ENCODE measurements at regions not wholly inside any gene's neighbourhood (a gene's known extent, or its start where the extent isn't known, plus 50 kb on each side); places are given as distances from the start of the nearest gene placed in this dataset.
A peak's percentile ranks its signal among the peaks of the same experiment; 100 is the strongest.

- Mint-ChIP-seq H3K4me3 (no peak overlapping the region), H3K36me3 (ENCODE audit: insufficient read depth) (no peaks in the 10 kb centered on the region), H3K9me3 (no peaks in the 10 kb centered on the region), H3K4me1 (ENCODE audit: low read depth) (no peaks in the 10 kb centered on the region), H3K27me3 (ENCODE audit: low read depth) (peaks cover 5% of the 10 kb centered on the region)
- DNase-seq (no peak), ATAC-seq (peak; percentile 54 to 56)
Measured at GRCh38 chr11:87421422-87421821, 383.7 kb downstream of the TMEM135 start.

DNA sequence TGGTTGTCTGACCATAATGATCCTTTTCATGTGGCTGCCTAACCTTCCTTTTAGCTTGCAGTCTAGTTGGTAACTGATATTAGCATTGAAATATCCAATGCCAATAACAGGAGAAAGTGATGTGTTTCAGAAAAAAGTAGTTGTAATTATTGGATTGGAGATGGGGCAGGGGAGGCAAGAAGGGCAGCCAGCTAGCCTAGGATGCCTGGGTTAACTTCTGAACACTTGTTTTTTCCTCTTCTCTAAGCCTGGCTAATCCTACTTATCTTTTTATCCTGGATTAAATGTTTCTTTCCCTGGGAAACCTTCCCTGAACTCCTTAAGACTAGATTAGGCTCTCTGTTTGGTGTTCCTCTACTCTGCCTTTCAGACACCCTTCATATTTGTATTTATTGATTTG lies 380.2 kb downstream of the TMEM135 start:
- H3K36me3 Mint-ChIP-seq (ENCODE audit: insufficient read depth) = no peaks in the 10 kb centered on the region
- no peaks in the 10 kb centered on the region for H3K27me3 Mint-ChIP-seq (ENCODE audit: low read depth)
- no peaks in the 10 kb centered on the region for H3K4me1 Mint-ChIP-seq (ENCODE audit: low read depth)
- no peak for DNase-seq
- no peaks in the 10 kb centered on the region for H3K9me3 Mint-ChIP-seq
- H3K4me3 Mint-ChIP-seq = no peak overlapping the region
- no peak for ATAC-seq

DNA sequence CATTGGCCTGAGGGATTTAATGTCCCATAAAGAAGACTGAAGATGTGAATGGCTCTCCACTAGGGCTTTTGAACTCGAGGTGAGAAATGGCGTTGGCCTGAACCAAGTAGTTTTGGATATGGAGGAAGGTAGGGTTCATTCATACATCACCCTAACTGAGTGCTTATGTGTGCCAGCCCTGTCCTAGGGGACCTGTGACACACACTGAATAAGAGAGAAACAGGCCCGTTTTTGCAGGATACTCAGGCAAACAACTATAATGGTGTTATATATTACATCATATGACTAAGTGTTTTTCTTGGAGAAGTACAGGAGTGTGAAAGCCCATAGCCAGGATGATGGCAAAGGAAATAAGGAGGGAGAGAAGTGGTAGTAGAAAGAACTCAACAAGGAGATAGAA lies 368.1 kb downstream of the TMEM135 start:
- Mint-ChIP-seq H3K27me3 (ENCODE audit: low read depth) (peaks cover 2% of the 10 kb centered on the region), H3K4me1 (ENCODE audit: low read depth) (no peaks in the 10 kb centered on the region), H3K4me3 (no peak overlapping the region), H3K36me3 (ENCODE audit: insufficient read depth) (no peaks in the 10 kb centered on the region), H3K9me3 (peaks cover 3% of the 10 kb centered on the region)
- DNase-seq = no peak
- no peak for ATAC-seq

GRCh38 chr11:87405356-87405755 lies 367.6 kb downstream of the TMEM135 start:
- no peak for ATAC-seq
- Mint-ChIP-seq H3K4me3 (no peak overlapping the region), H3K4me1 (ENCODE audit: low read depth) (no peaks in the 10 kb centered on the region), H3K27me3 (ENCODE audit: low read depth) (peaks cover 2% of the 10 kb centered on the region), H3K9me3 (peaks cover 3% of the 10 kb centered on the region), H3K36me3 (ENCODE audit: insufficient read depth) (no peaks in the 10 kb centered on the region)
- DNase-seq = no peak

GRCh38 chr11:87401653-87402052 lies 363.9 kb downstream of the TMEM135 start:
- Mint-ChIP-seq H3K27me3 (ENCODE audit: low read depth) (peaks cover 4% of the 10 kb centered on the region), H3K36me3 (ENCODE audit: insufficient read depth) (no peaks in the 10 kb centered on the region), H3K9me3 (peaks cover 3% of the 10 kb centered on the region), H3K4me1 (ENCODE audit: low read depth) (no peaks in the 10 kb centered on the region), H3K4me3 (no peak overlapping the region)
- ATAC-seq (no peak), DNase-seq (no peak)

- Mint-ChIP-seq H3K4me3 (no peak overlapping the region), H3K4me1 (ENCODE audit: low read depth) (no peaks in the 10 kb centered on the region), H3K9me3 (peaks cover under 1% of the 10 kb centered on the region), H3K36me3 (ENCODE audit: insufficient read depth) (no peaks in the 10 kb centered on the region), H3K27me3 (ENCODE audit: low read depth) (peaks cover 2% of the 10 kb centered on the region)
- ATAC-seq (no peak), DNase-seq (no peak)
Measured at GRCh38 chr11:87399341-87399740, 361.6 kb downstream of the TMEM135 start.

DNA sequence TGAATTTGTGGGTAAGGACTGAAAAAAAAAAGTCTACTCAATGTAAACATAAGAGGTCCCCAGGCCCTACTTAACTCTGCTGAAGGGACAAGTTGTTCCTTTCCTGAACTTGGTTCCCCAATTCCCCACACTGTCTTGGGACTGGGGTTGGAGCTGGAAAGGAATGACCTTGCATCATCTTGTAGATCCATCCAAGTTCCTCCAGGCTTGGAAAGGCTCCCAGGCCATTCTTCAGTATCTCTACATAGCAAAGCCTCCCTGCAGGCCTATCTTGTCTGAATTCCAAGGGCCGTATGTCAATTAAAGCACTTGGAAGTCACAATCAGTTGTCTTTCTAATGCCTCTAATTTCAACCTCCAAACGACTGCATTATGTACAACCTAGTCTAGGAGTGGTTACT lies 361.2 kb downstream of the TMEM135 start:
- Mint-ChIP-seq H3K4me1 (ENCODE audit: low read depth) (no peaks in the 10 kb centered on the region), H3K27me3 (ENCODE audit: low read depth) (peaks cover 2% of the 10 kb centered on the region), H3K36me3 (ENCODE audit: insufficient read depth) (no peaks in the 10 kb centered on the region), H3K4me3 (no peak overlapping the region), H3K9me3 (no peaks in the 10 kb centered on the region)
- no peak for ATAC-seq
- no peak for DNase-seq

DNA sequence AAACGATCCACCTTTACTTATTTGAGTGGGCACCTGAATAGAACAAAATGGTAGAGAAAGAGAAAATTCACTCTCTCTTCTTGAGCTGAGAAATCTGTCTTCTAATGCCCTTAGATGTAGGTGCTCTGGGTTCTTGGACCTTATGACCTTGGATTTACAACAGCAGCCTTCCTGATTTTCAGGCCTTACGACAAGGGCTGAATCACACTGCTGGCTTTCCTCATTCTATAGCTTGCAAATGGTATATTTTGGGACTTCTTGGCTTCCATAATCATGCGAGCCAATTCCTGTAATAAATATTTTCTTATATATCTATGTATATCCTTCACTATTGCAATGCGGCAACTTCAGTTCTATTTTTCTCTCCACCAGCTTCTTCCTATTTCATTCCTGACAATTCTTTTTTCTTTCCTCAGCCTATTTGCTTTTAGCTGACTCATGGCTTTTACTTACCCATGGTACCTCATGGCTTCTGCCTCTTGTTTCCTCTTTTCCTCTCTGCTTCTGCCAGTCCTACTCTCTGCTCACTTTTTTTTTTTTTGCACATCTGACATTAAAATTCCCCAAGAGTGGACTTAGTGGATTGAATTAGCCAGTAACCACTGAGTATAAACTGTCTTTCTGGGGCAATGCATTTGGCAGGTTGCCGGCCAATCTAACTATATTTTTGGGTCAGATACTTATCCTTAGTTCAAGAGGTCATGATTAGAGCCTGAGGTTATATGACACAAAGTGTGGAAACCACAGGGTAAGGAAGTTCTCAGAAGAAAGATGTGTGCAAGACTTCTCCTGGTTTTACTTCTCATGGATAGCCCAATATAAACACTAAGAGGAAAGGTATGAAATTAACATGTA lies 359.5 kb downstream of the TMEM135 start:
- Mint-ChIP-seq H3K4me3 (no peak overlapping the region), H3K27me3 (ENCODE audit: low read depth) (peaks cover 2% of the 10 kb centered on the region), H3K4me1 (ENCODE audit: low read depth) (no peaks in the 10 kb centered on the region), H3K36me3 (ENCODE audit: insufficient read depth) (no peaks in the 10 kb centered on the region), H3K9me3 (no peaks in the 10 kb centered on the region)
- DNase-seq = no peak
- ATAC-seq = no peak

- peaks cover 2% of the 10 kb centered on the region for H3K27me3 Mint-ChIP-seq (ENCODE audit: low read depth)
- no peaks in the 10 kb centered on the region for H3K36me3 Mint-ChIP-seq (ENCODE audit: insufficient read depth)
- no peak overlapping the region for H3K4me3 Mint-ChIP-seq
- ATAC-seq = no peak
- no peak for DNase-seq
- no peaks in the 10 kb centered on the region for H3K9me3 Mint-ChIP-seq
- H3K4me1 Mint-ChIP-seq (ENCODE audit: low read depth) = no peaks in the 10 kb centered on the region
Measured at GRCh38 chr11:87394924-87395323, 357.2 kb downstream of the TMEM135 start.

GRCh38 chr11:87392665-87393064 lies 354.9 kb downstream of the TMEM135 start:
- ATAC-seq (no peak), DNase-seq (no peak)
- Mint-ChIP-seq H3K27me3 (ENCODE audit: low read depth) (peaks cover 2% of the 10 kb centered on the region), H3K9me3 (no peaks in the 10 kb centered on the region), H3K4me1 (ENCODE audit: low read depth) (no peaks in the 10 kb centered on the region), H3K4me3 (no peak overlapping the region), H3K36me3 (ENCODE audit: insufficient read depth) (no peaks in the 10 kb centered on the region)

DNA sequence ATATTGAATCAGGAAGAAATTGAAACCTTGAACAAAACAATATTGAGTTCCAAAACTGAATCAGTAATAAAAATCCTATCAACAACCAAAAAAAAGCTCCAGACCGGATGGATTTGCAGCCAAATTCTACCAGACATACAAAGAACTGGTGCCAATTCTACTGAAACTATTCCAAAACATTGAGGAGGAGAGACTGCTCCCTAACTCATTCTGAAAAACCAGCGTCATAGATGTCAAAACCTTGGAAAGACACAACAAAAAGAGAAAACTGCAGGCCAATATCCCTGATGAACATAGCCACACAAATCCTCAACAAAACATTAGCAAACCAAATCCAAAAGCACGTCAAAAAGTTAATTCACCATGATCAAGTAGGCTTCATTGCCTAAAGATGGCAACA lies 353.8 kb downstream of the TMEM135 start:
- no peaks in the 10 kb centered on the region for H3K9me3 Mint-ChIP-seq
- H3K36me3 Mint-ChIP-seq (ENCODE audit: insufficient read depth) = no peaks in the 10 kb centered on the region
- DNase-seq (no peak), ATAC-seq (no peak)
- no peak overlapping the region for H3K4me3 Mint-ChIP-seq
- H3K27me3 Mint-ChIP-seq (ENCODE audit: low read depth) = no peaks in the 10 kb centered on the region
- no peaks in the 10 kb centered on the region for H3K4me1 Mint-ChIP-seq (ENCODE audit: low read depth)

GRCh38 chr11:87384078-87384729 lies 346.5 kb downstream of the TMEM135 start:
- peaks cover 3% of the 10 kb centered on the region for H3K27me3 Mint-ChIP-seq (ENCODE audit: low read depth)
- no peaks in the 10 kb centered on the region for H3K36me3 Mint-ChIP-seq (ENCODE audit: insufficient read depth)
- ATAC-seq = no peak
- no peak for DNase-seq
- no peaks in the 10 kb centered on the region for H3K4me1 Mint-ChIP-seq (ENCODE audit: low read depth)
- H3K9me3 Mint-ChIP-seq = peaks cover 7% of the 10 kb centered on the region
- no peak overlapping the region for H3K4me3 Mint-ChIP-seq

GRCh38 chr11:87374038-87374807 lies 336.5 kb downstream of the TMEM135 start:
- no peak overlapping the region for H3K4me3 Mint-ChIP-seq
- H3K4me1 Mint-ChIP-seq (ENCODE audit: low read depth) = no peaks in the 10 kb centered on the region
- DNase-seq (no peak), ATAC-seq (no peak)
- no peaks in the 10 kb centered on the region for H3K9me3 Mint-ChIP-seq
- H3K27me3 Mint-ChIP-seq (ENCODE audit: low read depth) = peaks cover 7% of the 10 kb centered on the region
- no peaks in the 10 kb centered on the region for H3K36me3 Mint-ChIP-seq (ENCODE audit: insufficient read depth)

All from activated T-cell treated with anti-CD3 and anti-CD28 coated beads, Interleukin-2, amount 50 U/mL, for 4 hours (primary cell).